ENCODE measurements at regions not wholly inside any gene's neighbourhood (a gene's known extent, or its start where the extent isn't known, plus 50 kb on each side); places are given as distances from the start of the nearest gene placed in this dataset.

GRCh38 chr10:33506391-33506790, 171.9 kb upstream of the NRP1 start:
- TF ChIP-seq POLR2AphosphoS5 (IDR thresholded peaks at IDR 0.05; ENCODE audit: low read depth, low read length), result no peak
- TF ChIP-seq SIN3A (IDR thresholded peaks at IDR 0.05; ENCODE audit: borderline replicate concordance, insufficient read depth, low read length), result no peak
- no peak for TF ChIP-seq REST (IDR thresholded peaks at IDR 0.05; ENCODE audit: insufficient read depth in 1 of 2, low read depth in 2 of 2, low read length in 2 of 2)
- TF ChIP-seq FOXP2 (optimal IDR thresholded peaks at IDR 0.05; ENCODE audit: borderline replicate concordance, extremely low read depth, extremely low read length, insufficient read depth), result no peak
- no peak for TF ChIP-seq TAF1 (IDR thresholded peaks at IDR 0.05; ENCODE audit: borderline replicate concordance, insufficient read depth, low read length)

GRCh38 chr10:33501161-33501560, 166.7 kb upstream of the NRP1 start:
- TF ChIP-seq FOXP2 (optimal IDR thresholded peaks at IDR 0.05; ENCODE audit: borderline replicate concordance, extremely low read depth, extremely low read length, insufficient read depth) (no peak), REST (IDR thresholded peaks at IDR 0.05; ENCODE audit: insufficient read depth in 1 of 2, low read depth in 2 of 2, low read length in 2 of 2) (no peak), SIN3A (IDR thresholded peaks at IDR 0.05; ENCODE audit: borderline replicate concordance, insufficient read depth, low read length) (no peak), POLR2AphosphoS5 (IDR thresholded peaks at IDR 0.05; ENCODE audit: low read depth, low read length) (no peak), TAF1 (IDR thresholded peaks at IDR 0.05; ENCODE audit: borderline replicate concordance, insufficient read depth, low read length) (no peak)

GRCh38 chr10:33498391-33498891, 164.0 kb upstream of the NRP1 start:
- TF ChIP-seq FOXP2 (optimal IDR thresholded peaks at IDR 0.05; ENCODE audit: borderline replicate concordance, extremely low read depth, extremely low read length, insufficient read depth), result no peak
- no peak for TF ChIP-seq TAF1 (IDR thresholded peaks at IDR 0.05; ENCODE audit: borderline replicate concordance, insufficient read depth, low read length)
- TF ChIP-seq REST (IDR thresholded peaks at IDR 0.05; ENCODE audit: insufficient read depth in 1 of 2, low read depth in 2 of 2, low read length in 2 of 2), result no peak
- TF ChIP-seq SIN3A (IDR thresholded peaks at IDR 0.05; ENCODE audit: borderline replicate concordance, insufficient read depth, low read length), result no peak
- no peak for TF ChIP-seq POLR2AphosphoS5 (IDR thresholded peaks at IDR 0.05; ENCODE audit: low read depth, low read length)

- TF ChIP-seq FOXP2 (optimal IDR thresholded peaks at IDR 0.05; ENCODE audit: borderline replicate concordance, extremely low read depth, extremely low read length, insufficient read depth) (no peak), TAF1 (IDR thresholded peaks at IDR 0.05; ENCODE audit: borderline replicate concordance, insufficient read depth, low read length) (no peak), POLR2AphosphoS5 (IDR thresholded peaks at IDR 0.05; ENCODE audit: low read depth, low read length) (no peak), REST (IDR thresholded peaks at IDR 0.05; ENCODE audit: insufficient read depth in 1 of 2, low read depth in 2 of 2, low read length in 2 of 2) (no peak), SIN3A (IDR thresholded peaks at IDR 0.05; ENCODE audit: borderline replicate concordance, insufficient read depth, low read length) (no peak)
Measured at GRCh38 chr10:33497338-33497737, 162.9 kb upstream of the NRP1 start.

GRCh38 chr10:33496096-33496495, 161.6 kb upstream of the NRP1 start:
- no peak for TF ChIP-seq SIN3A (IDR thresholded peaks at IDR 0.05; ENCODE audit: borderline replicate concordance, insufficient read depth, low read length)

All from PFSK-1 (cell line).